GM12891 (cell line): ENCODE measurements at regions not wholly inside any gene's neighbourhood (a gene's known extent, or its start where the extent isn't known, plus 50 kb on each side); places are given as distances from the start of the nearest gene placed in this dataset.

ENCODE experiments used
- PAX5 ChIP-seq: IDR thresholded peaks from 2 replicates; pipeline ENCODE4 v1.6.1; 2011; ENCODE audit warnings: low read length, moderate library complexity, mild to moderate bottlenecking; ENCODE audit not compliant: insufficient read depth, severe bottlenecking
- POLR2A ChIP-seq: IDR thresholded peaks from 2 replicates; pipeline ENCODE4 v1.6.1; 2011; ENCODE audit warnings: low read depth, low read length, control low read depth
- SPI1 ChIP-seq: IDR thresholded peaks from 2 replicates; pipeline ENCODE4 v1.6.1; 2011; ENCODE audit warnings: low read depth, low read length, control low read depth
- TAF1 ChIP-seq: IDR thresholded peaks from 2 replicates; pipeline ENCODE4 v1.6.1; 2011; ENCODE audit warnings: low read depth, low read length, control low read depth

- no peak for TF ChIP-seq TAF1
- no peak for TF ChIP-seq POLR2A
- TF ChIP-seq SPI1 = no peak
- no peak for TF ChIP-seq PAX5
Measured at GRCh38 chr16:11411059-11411550, 65.8 kb downstream of the RMI2 start.
